ENCODE measurements at regions not wholly inside any gene's neighbourhood (a gene's known extent, or its start where the extent isn't known, plus 50 kb on each side); places are given as distances from the start of the nearest gene placed in this dataset.

GRCh38 chr20:22686097-22686496, 101.7 kb upstream of the FOXA2 start:
- TF ChIP-seq POLR2A (IDR thresholded peaks at IDR 0.05) = no peak
- no peak for TF ChIP-seq CTCF (IDR thresholded peaks at IDR 0.05)

All from heart left ventricle (tissue), 13 donors.